ENCODE measurements at regions not wholly inside any gene's neighbourhood (a gene's known extent, or its start where the extent isn't known, plus 50 kb on each side); places are given as distances from the start of the nearest gene placed in this dataset.
"Not testable (repeated sequence)": the region's sequence is repeated elsewhere in the genome, so short reads cannot be mapped to it uniquely, and the experiment has no call there.

DNA sequence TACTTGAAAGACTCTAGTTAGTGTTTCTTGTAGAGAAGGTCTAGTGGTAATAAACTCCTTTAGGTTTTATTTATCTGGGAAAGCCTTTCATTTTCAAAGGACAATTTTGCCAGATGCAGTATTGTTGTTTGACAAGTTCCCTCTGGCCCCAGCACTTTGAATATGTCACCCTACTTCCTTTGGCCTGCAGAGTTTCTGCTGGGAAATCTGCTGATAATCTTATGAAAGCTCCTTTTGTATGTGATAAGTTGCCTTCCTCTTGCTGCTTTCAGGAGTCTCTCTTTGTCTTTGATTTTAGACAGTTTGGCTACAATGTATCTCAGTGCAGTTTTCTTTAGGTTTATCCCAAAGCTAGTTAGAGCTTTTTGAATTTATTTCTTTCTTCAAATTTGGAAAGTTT lies 106.2 kb upstream of the L3MBTL4 start:
- Histone ChIP-seq H3K27me3 (ENCODE audit: control insufficient read depth, insufficient read depth, low read length, poor library complexity, severe bottlenecking) (no peaks in the 10 kb centered on the region), H3K4me1 (ENCODE audit: control insufficient read depth, insufficient read depth, low read length) (no peaks in the 10 kb centered on the region), H3K4me3 (ENCODE audit: insufficient read depth, low read depth, low read length) (no peak overlapping the region), H3K9me3 (ENCODE audit: control insufficient read depth, low read length) (no peaks in the 10 kb centered on the region), H3K27ac (ENCODE audit: insufficient read depth, low read depth, low read length, poor library complexity, severe bottlenecking) (no peak overlapping the region), H3K36me3 (ENCODE audit: control insufficient read depth, insufficient read depth, low read length) (no peaks in the 10 kb centered on the region)

DNA sequence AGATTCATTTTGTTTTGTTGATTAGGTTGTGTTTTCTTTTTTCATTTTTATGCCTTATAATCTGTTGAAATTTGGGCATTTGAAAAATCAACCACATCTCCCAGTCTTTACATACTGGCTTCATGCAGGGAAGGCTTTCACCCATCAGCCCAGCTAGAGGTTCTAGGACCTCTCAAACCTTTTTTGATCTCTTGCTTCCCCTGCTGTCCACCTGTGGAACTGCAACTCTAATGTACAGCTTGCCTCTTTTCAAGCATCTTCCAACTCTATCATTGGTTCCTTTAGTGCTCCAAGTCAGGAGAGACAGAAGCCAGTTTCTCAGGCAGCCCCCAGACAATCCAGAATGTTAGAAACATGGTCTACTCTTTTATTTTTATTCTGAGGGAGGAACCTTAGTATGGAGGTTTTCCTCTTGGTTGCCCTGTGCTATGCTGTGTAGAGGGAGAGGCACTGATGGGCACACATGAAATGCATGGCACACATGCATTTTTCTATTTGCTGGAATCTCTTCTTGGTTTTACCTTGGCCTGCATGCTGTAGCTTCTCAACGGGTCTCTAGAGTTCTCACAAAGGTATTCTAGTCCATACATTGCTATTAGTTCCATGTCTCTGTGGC lies 107.2 kb upstream of the L3MBTL4 start:
- H3K4me3 ChIP-seq (ENCODE audit: insufficient read depth, low read depth, low read length), result no peak overlapping the region
- H3K36me3 ChIP-seq (ENCODE audit: control insufficient read depth, insufficient read depth, low read length), result no peaks in the 10 kb centered on the region
- no peaks in the 10 kb centered on the region for H3K9me3 ChIP-seq (ENCODE audit: control insufficient read depth, low read length)
- 74 to 85% methylated on average over 1 of the region's 1 CpG for WGBS, 2 experiments
- H3K4me1 ChIP-seq (ENCODE audit: control insufficient read depth, insufficient read depth, low read length), result no peaks in the 10 kb centered on the region
- H3K27ac ChIP-seq (ENCODE audit: insufficient read depth, low read depth, low read length, poor library complexity, severe bottlenecking), result no peak overlapping the region
- no peaks in the 10 kb centered on the region for H3K27me3 ChIP-seq (ENCODE audit: control insufficient read depth, insufficient read depth, low read length, poor library complexity, severe bottlenecking)

DNA sequence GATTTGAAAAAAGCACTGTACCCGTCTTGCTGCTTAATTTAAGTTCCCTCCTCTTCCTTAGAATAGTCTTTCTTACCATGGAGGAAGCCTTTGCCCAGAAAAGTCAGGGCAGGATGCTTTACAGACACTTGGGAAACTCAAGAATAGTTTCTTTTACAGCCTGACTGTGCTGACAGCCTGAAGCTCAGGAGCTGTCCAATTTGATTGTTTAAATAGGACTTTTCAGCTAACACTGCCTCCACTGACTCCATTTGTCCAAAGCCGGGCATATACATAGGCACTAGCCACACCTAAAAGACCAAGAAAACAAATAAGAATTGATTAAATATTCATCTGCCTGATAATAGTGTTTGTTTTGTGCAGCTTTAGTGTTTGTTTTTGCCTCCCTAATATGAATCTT lies 110.9 kb upstream of the L3MBTL4 start:
- H3K9me3 ChIP-seq (ENCODE audit: control insufficient read depth, low read length), result no peaks in the 10 kb centered on the region
- 89% methylated on average over 1 to 2 of the region's 2 CpGs for WGBS, 2 experiments
- H3K27me3 ChIP-seq (ENCODE audit: control insufficient read depth, insufficient read depth, low read length, poor library complexity, severe bottlenecking), result no peaks in the 10 kb centered on the region
- H3K4me1 ChIP-seq (ENCODE audit: control insufficient read depth, insufficient read depth, low read length), result no peaks in the 10 kb centered on the region
- H3K36me3 ChIP-seq (ENCODE audit: control insufficient read depth, insufficient read depth, low read length), result no peaks in the 10 kb centered on the region
- no peak overlapping the region for H3K27ac ChIP-seq (ENCODE audit: insufficient read depth, low read depth, low read length, poor library complexity, severe bottlenecking)
- H3K4me3 ChIP-seq (ENCODE audit: insufficient read depth, low read depth, low read length), result no peak overlapping the region

DNA sequence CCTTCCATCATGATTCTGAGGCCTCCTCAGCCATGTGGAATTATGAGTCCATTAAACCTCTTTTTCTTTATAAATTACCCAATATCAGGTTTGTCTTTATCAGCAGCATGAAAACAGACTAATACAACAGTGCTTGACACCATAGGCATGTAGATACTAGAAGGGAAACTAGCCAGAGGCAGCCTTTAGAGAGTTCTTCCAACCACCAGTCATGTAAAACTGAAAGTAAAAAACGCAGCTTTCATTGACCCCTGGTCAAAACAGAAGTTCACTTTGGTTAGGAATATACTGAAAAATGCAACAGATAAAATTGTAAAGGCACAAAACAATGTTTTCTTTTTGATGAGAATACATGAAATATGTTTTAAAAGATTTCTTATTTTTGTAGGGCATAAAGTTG lies 122.8 kb upstream of the L3MBTL4 start:
- Histone ChIP-seq H3K4me3 (ENCODE audit: insufficient read depth, low read depth, low read length) (no peak overlapping the region), H3K27ac (ENCODE audit: insufficient read depth, low read depth, low read length, poor library complexity, severe bottlenecking) (no peak overlapping the region), H3K9me3 (ENCODE audit: control insufficient read depth, low read length) (no peaks in the 10 kb centered on the region), H3K4me1 (ENCODE audit: control insufficient read depth, insufficient read depth, low read length) (no peaks in the 10 kb centered on the region), H3K27me3 (ENCODE audit: control insufficient read depth, insufficient read depth, low read length, poor library complexity, severe bottlenecking) (no peaks in the 10 kb centered on the region), H3K36me3 (ENCODE audit: control insufficient read depth, insufficient read depth, low read length) (no peaks in the 10 kb centered on the region)
- WGBS, 2 experiments, result 76 to 100% methylated on average over 1 of the region's 1 CpG

DNA sequence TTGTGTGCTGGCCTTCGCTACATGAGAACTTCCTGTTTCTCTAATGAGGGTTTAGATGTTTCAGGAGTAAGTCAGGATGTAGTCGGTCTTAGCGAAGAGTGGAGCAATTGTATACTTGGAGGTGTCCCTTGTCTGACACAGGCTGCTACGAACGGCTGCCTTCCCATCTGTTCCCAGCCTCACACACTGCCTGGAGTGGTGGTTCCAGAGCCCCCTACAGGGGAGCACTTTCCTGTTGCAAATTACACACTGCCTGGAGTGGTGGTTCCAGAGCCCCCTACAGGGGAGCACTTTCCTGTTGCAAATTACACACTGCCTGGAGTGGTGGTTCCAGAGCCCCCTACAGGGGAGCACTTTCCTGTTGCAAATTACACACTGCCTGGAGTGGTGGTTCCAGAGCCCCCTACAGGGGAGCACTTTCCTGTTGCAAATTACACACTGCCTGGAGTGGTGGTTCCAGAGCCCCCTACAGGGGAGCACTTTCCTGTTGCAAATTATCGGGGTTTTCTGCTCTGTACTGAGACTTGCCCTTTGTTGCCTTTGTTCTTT lies 126.5 kb upstream of the L3MBTL4 start:
- not testable (repeated sequence) for H3K9me3 ChIP-seq (ENCODE audit: control insufficient read depth, low read length); H3K27ac ChIP-seq (ENCODE audit: insufficient read depth, low read depth, low read length, poor library complexity, severe bottlenecking); H3K4me3 ChIP-seq (ENCODE audit: insufficient read depth, low read depth, low read length); H3K4me1 ChIP-seq (ENCODE audit: control insufficient read depth, insufficient read depth, low read length); H3K36me3 ChIP-seq (ENCODE audit: control insufficient read depth, insufficient read depth, low read length); H3K27me3 ChIP-seq (ENCODE audit: control insufficient read depth, insufficient read depth, low read length, poor library complexity, severe bottlenecking)
- 64 to 65% methylated on average over 6 of the region's 6 CpGs for WGBS, 2 experiments

DNA sequence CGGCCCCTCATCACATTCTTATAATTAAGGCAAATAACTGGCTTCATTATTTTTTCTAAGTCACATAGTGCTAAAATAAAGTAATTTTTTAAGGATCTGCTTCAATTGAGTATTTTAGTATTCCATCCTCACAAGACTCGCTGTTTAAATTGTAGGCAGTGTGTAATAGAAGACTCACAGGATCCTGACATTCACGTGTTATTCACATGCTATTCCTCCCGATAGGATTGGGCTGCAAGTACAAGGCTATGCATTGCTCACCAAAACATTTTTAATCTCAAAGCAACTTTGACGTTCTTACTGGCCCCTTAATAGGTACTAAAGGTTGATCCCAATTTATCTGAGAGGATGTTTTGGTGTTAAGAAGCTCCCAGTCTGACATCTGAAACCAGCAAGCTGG lies 127.6 kb upstream of the L3MBTL4 start:
- H3K27me3 ChIP-seq (ENCODE audit: control insufficient read depth, insufficient read depth, low read length, poor library complexity, severe bottlenecking), result no peaks in the 10 kb centered on the region
- H3K36me3 ChIP-seq (ENCODE audit: control insufficient read depth, insufficient read depth, low read length), result no peaks in the 10 kb centered on the region
- H3K27ac ChIP-seq (ENCODE audit: insufficient read depth, low read depth, low read length, poor library complexity, severe bottlenecking), result no peak overlapping the region
- H3K9me3 ChIP-seq (ENCODE audit: control insufficient read depth, low read length), result no peaks in the 10 kb centered on the region
- H3K4me1 ChIP-seq (ENCODE audit: control insufficient read depth, insufficient read depth, low read length), result no peaks in the 10 kb centered on the region
- 93 to 96% methylated on average over 4 of the region's 5 CpGs for WGBS, 2 experiments
- H3K4me3 ChIP-seq (ENCODE audit: insufficient read depth, low read depth, low read length), result no peak overlapping the region

DNA sequence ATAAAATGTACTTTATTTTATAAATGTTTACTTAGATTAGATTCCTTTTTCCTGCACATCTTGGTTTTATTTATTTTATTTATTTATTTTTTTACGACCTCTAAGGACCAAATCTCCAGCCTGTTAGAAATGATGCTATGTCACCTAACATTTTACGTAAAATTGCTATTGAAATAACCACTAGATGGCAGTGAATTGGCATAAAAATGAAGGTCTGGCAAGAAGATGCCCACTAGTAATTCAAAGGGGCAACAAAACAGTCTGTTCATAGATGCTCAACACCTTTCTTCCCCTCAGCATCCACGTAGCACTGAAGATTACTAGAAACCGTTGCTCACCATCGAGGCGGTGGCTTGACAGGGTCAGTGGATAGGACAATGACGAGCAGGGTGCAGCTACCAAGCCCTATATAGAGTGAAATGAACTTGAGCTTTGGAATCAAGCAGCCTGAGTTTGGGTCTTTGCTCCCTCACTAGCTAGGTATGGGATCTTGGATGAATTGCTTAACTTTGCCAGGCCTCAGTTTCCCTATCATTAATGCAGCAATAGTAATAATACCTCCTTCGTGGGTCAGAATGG lies 128.7 kb upstream of the L3MBTL4 start:
- Histone ChIP-seq H3K27ac (ENCODE audit: insufficient read depth, low read depth, low read length, poor library complexity, severe bottlenecking) (no peak overlapping the region), H3K4me3 (ENCODE audit: insufficient read depth, low read depth, low read length) (no peak overlapping the region), H3K27me3 (ENCODE audit: control insufficient read depth, insufficient read depth, low read length, poor library complexity, severe bottlenecking) (no peaks in the 10 kb centered on the region), H3K9me3 (ENCODE audit: control insufficient read depth, low read length) (no peaks in the 10 kb centered on the region), H3K4me1 (ENCODE audit: control insufficient read depth, insufficient read depth, low read length) (no peaks in the 10 kb centered on the region), H3K36me3 (ENCODE audit: control insufficient read depth, insufficient read depth, low read length) (no peaks in the 10 kb centered on the region)
- 62 to 64% methylated on average over 6 to 8 of the region's 8 CpGs for WGBS, 2 experiments

DNA sequence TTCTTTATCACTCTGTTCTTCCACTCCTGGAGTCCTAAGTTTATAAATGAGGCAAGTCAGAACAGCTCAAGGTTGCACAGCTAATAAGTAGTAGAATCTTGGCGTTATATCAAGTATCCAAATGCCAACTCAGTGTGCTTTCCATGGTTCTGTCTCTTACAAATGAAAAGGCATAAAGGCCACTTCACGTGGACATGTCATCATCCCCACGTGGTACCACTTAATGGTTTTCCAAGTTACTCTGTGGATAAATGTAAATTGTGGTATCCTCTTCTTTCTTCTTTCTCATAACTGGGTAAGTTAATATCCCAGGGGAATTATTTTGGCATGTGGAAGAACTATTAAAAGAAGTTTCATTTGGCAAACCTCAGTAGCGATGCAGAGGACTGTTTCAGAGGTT lies 131.5 kb upstream of the L3MBTL4 start:
- Histone ChIP-seq H3K4me3 (ENCODE audit: insufficient read depth, low read depth, low read length) (no peak overlapping the region), H3K27ac (ENCODE audit: insufficient read depth, low read depth, low read length, poor library complexity, severe bottlenecking) (no peak overlapping the region), H3K9me3 (ENCODE audit: control insufficient read depth, low read length) (no peaks in the 10 kb centered on the region), H3K36me3 (ENCODE audit: control insufficient read depth, insufficient read depth, low read length) (no peaks in the 10 kb centered on the region), H3K27me3 (ENCODE audit: control insufficient read depth, insufficient read depth, low read length, poor library complexity, severe bottlenecking) (no peaks in the 10 kb centered on the region), H3K4me1 (ENCODE audit: control insufficient read depth, insufficient read depth, low read length) (no peaks in the 10 kb centered on the region)
- 95 to 98% methylated on average over 4 of the region's 4 CpGs for WGBS, 2 experiments

DNA sequence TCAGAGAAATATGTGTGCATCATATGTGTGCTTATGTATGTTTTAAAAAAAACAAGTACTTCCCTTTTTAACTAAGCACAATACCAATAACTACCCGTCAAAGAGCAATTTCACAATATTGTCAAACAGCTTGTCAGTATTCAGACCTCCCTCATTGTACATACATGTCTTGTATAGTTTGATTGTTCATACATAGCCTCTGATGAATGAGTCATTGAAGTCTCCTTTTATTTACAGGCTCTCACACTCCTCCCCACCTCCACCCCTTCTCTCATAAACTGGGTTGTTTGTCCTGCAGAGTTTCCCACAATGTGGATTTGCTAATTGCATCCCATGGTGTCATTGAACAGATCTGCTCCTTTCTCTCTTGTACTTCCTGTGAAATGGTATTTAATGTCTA lies 132.8 kb upstream of the L3MBTL4 start:
- no peak overlapping the region for H3K4me3 ChIP-seq (ENCODE audit: insufficient read depth, low read depth, low read length)
- no peaks in the 10 kb centered on the region for H3K27me3 ChIP-seq (ENCODE audit: control insufficient read depth, insufficient read depth, low read length, poor library complexity, severe bottlenecking)
- no peaks in the 10 kb centered on the region for H3K4me1 ChIP-seq (ENCODE audit: control insufficient read depth, insufficient read depth, low read length)
- no peaks in the 10 kb centered on the region for H3K36me3 ChIP-seq (ENCODE audit: control insufficient read depth, insufficient read depth, low read length)
- H3K9me3 ChIP-seq (ENCODE audit: control insufficient read depth, low read length), result no peaks in the 10 kb centered on the region
- WGBS, 2 experiments, result 100% methylated on average over 1 of the region's 1 CpG
- no peak overlapping the region for H3K27ac ChIP-seq (ENCODE audit: insufficient read depth, low read depth, low read length, poor library complexity, severe bottlenecking)

DNA sequence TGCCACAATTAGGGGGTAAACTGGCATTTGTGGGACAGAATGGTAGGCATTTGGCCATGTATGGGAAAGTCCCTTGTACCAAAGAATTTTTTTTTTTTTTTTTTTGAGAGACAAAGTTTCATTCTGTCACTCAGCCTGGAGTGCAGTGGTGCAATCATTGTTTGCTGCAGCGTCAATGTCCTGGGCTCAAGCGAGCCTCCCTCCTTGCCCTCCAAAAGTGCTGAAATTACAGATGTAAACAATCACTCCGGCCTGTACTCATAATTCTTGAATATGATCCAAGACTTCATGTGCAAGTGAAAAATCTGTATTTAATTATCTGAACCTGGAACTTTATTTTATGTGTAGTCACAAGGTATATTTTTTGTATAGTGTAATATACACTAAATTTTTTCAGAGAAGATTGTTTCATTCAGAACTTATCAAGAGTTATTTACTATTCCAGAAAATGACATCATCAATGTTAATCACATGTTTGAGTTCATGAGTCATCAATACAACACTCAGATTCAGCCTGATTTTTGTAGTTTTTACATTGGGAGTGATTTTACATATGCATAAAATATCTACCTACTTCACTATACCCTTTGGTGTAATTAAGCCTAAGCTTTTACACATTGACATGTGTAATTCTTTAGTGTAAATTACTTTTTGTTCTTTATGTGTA lies 138.7 kb upstream of the L3MBTL4 start:
- peaks cover 22% of the 10 kb centered on the region for H3K4me1 ChIP-seq (ENCODE audit: control insufficient read depth, insufficient read depth, low read length)
- no peak overlapping the region for H3K4me3 ChIP-seq (ENCODE audit: insufficient read depth, low read depth, low read length)
- H3K36me3 ChIP-seq (ENCODE audit: control insufficient read depth, insufficient read depth, low read length), result no peaks in the 10 kb centered on the region
- no peaks in the 10 kb centered on the region for H3K9me3 ChIP-seq (ENCODE audit: control insufficient read depth, low read length)
- no peaks in the 10 kb centered on the region for H3K27me3 ChIP-seq (ENCODE audit: control insufficient read depth, insufficient read depth, low read length, poor library complexity, severe bottlenecking)
- WGBS, 2 experiments, result 86 to 92% methylated on average over 2 to 3 of the region's 3 CpGs
- H3K27ac ChIP-seq (ENCODE audit: insufficient read depth, low read depth, low read length, poor library complexity, severe bottlenecking), result no peak overlapping the region
